Natural killer cell (primary cell): ENCODE measurements at regions not wholly inside any gene's neighbourhood (a gene's known extent, or its start where the extent isn't known, plus 50 kb on each side); places are given as distances from the start of the nearest gene placed in this dataset.

Experiments used
- ATAC-seq, 3 donors: fragments of 150-1000 bp in 2 of 3; fragments of 200-7000 bp in 1 of 3; cut with Tn5 transposase; 1 replicate in 1 of 3; 2 replicates in 2 of 3; pipeline ENCODE4 v1.10.0; 2021; ENCODE audit warnings: mild to moderate bottlenecking in 2 of 3, moderate library complexity in 2 of 3
- DNase-seq, 2 donors: peaks; one replicate each; pipeline versions ENCODE4 v3.0.0 to v3.0.0-alpha.2; 2013 to 2021; ENCODE audit warnings: mixed read lengths in 1 of 2
- H3K27ac ChIP-seq: one replicate; pipeline ENCODE4 v1.5.1; 2013; ENCODE audit warnings: mild to moderate bottlenecking, low read length
- H3K27me3 ChIP-seq: one replicate; pipeline ENCODE4 v1.6.1; 2013; ENCODE audit warnings: low read length; ENCODE audit not compliant: control insufficient read depth, insufficient read depth
- H3K36me3 ChIP-seq: one replicate; pipeline ENCODE4 v1.6.1; 2013; ENCODE audit warnings: low read length; ENCODE audit not compliant: control insufficient read depth, insufficient read depth
- H3K4me1 ChIP-seq: one replicate; pipeline ENCODE4 v1.6.1; 2013; ENCODE audit warnings: low read length; ENCODE audit not compliant: control insufficient read depth, insufficient read depth
- H3K4me3 ChIP-seq: one replicate; pipeline ENCODE4 v1.5.1; 2013; ENCODE audit warnings: low read length
- H3K9me3 ChIP-seq: one replicate; pipeline ENCODE4 v1.6.1; 2013; ENCODE audit warnings: low read length; ENCODE audit not compliant: control insufficient read depth, insufficient read depth
- H3K27ac Mint-ChIP-seq, 2 donors: one replicate each; pipeline ENCODE4 v1.8.0; 2022; ENCODE audit warnings: mild to moderate bottlenecking in 2 of 2, mixed read lengths in 2 of 2, moderate library complexity in 1 of 2
- H3K27me3 Mint-ChIP-seq, 2 donors: one replicate each; pipeline ENCODE4 v1.8.0; 2022; ENCODE audit warnings: low read depth in 2 of 2, mixed read lengths in 2 of 2
- H3K36me3 Mint-ChIP-seq: one replicate; pipeline ENCODE4 v1.8.0; 2022; ENCODE audit warnings: mixed read lengths
- H3K4me1 Mint-ChIP-seq, 2 donors: one replicate each; pipeline ENCODE4 v1.8.0; 2022; ENCODE audit warnings: mixed read lengths in 2 of 2
- H3K4me3 Mint-ChIP-seq: one replicate; pipeline ENCODE4 v1.8.0; 2022; ENCODE audit warnings: mild to moderate bottlenecking, moderate library complexity, mixed read lengths
- H3K9me3 Mint-ChIP-seq, 2 donors: one replicate each; pipeline ENCODE4 v1.8.0; 2022; ENCODE audit warnings: mixed read lengths in 2 of 2
- WGBS: methylation state at CpG from one replicate; pipeline ENCODE4 v1.1.7; 2013; ENCODE audit warnings: missing lambda C conversion rate; ENCODE audit not compliant: insufficient coverage; 5-methylcytosine and 5-hydroxymethylcytosine counted together
- intact Hi-C: fragments of 100-400 bp; cut with micrococcal nuclease; formaldehyde crosslinking; loops from one replicate; pipeline ENCODE4 v1.14.2; 2022
- TF ChIP-seq, protein P1 (sequence below): fragments of 200-600 bp; IDR thresholded peaks from one replicate; pipeline ENCODE4 v1.8.0; 2022; ENCODE audit warnings: antibody characterized with exemption

DNA sequence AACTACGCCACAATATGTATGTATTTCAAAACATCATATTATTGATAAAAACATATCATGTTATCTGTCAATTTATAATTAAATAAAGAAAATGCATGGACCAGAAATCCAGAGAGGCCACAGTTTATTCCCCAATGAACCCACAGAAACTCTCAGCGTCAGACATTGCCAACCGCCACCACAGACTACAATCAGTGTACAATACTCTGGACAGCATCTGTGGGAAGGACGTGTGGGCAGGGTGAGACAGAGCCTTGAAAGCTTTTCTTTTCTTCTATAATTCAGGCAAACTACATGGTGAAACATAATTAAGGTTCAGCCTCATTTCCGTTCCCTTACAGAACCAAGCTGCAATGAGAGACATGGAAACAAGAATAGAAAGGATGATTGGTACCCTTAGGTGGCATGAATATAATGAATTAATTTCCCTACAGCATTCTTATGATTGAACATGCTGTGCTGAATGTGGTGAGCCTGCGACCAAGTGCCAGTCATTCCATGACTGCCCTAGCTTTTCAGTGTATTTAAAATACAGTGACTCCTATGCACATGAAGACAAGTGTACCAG is 909.3 kb downstream of the SORCS1 start:
- Mint-ChIP-seq H3K27me3 (no peaks in the 10 kb centered on the region), H3K27ac (no peak overlapping the region), H3K36me3 (no peaks in the 10 kb centered on the region), H3K9me3 (peaks cover 7 to 10% of the 10 kb centered on the region in 2 donors), H3K4me1 (no peaks in the 10 kb centered on the region), H3K4me3 (no peak overlapping the region)
- no peaks in the 10 kb centered on the region for H3K4me1 ChIP-seq
- no peak overlapping the region for H3K27ac ChIP-seq
- 77% methylated on average over 5 of the region's 6 CpGs for WGBS
- intact Hi-C loops: no loop called here
- DNase-seq (no peak), ATAC-seq (no peak)
- peaks cover 2% of the 10 kb centered on the region for H3K9me3 ChIP-seq
- no peaks in the 10 kb centered on the region for H3K27me3 ChIP-seq
- H3K4me3 ChIP-seq: no peak overlapping the region
- TF ChIP-seq, protein P1, sequence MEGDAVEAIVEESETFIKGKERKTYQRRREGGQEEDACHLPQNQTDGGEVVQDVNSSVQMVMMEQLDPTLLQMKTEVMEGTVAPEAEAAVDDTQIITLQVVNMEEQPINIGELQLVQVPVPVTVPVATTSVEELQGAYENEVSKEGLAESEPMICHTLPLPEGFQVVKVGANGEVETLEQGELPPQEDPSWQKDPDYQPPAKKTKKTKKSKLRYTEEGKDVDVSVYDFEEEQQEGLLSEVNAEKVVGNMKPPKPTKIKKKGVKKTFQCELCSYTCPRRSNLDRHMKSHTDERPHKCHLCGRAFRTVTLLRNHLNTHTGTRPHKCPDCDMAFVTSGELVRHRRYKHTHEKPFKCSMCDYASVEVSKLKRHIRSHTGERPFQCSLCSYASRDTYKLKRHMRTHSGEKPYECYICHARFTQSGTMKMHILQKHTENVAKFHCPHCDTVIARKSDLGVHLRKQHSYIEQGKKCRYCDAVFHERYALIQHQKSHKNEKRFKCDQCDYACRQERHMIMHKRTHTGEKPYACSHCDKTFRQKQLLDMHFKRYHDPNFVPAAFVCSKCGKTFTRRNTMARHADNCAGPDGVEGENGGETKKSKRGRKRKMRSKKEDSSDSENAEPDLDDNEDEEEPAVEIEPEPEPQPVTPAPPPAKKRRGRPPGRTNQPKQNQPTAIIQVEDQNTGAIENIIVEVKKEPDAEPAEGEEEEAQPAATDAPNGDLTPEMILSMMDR: no peak
- H3K36me3 ChIP-seq: no peaks in the 10 kb centered on the region

DNA sequence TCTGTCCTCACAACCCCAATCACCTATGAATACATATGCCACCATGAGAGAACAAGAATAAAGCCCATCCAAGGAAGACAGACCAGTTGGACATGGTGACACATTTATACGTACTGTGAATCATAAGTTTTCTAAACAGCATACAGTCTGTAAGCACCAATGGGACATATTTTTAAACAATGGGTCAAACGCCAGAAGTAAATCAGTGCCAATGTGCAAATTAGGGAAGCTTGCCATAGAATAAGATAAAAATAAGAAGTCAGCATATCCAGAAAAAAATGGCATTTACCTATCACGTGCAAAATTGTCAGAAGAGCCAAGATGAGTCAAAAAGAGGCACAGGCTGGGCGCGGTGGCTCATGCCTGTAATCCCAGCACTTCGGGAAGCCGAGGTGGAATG is 910.4 kb downstream of the SORCS1 start:
- Histone ChIP-seq H3K9me3 (peaks cover 2% of the 10 kb centered on the region), H3K36me3 (no peaks in the 10 kb centered on the region), H3K27ac (no peak overlapping the region), H3K4me3 (no peak overlapping the region), H3K4me1 (no peaks in the 10 kb centered on the region), H3K27me3 (no peaks in the 10 kb centered on the region)
- Mint-ChIP-seq H3K9me3 (peaks cover 10 to 12% of the 10 kb centered on the region in 2 donors), H3K27ac (no peak overlapping the region), H3K27me3 (no peaks in the 10 kb centered on the region), H3K36me3 (no peaks in the 10 kb centered on the region), H3K4me3 (no peak overlapping the region), H3K4me1 (no peaks in the 10 kb centered on the region)
- TF ChIP-seq, protein P1: no peak
- 71% methylated on average over 7 of the region's 7 CpGs for WGBS
- ATAC-seq: no peak
- intact Hi-C loops: no loop called here
- DNase-seq: no peak

DNA sequence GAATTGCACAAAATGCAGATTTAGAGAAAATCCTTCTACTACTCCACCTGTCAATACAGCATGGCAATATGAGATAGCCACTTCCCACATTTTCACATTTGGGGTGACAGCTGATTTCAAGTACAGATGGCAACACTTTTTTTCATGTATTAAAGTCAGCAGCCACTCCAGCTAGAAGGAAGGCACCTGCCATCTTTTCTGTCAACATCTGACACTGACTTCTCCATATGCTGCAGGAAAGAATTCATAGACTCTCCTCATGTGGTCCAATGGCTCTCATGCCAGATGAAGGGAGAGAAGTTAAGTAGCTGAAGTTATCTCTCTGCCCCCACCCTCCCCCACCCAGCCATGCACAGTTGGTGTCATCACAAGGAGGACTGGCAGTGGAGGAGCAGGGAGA is 912.0 kb downstream of the SORCS1 start:
- Mint-ChIP-seq H3K4me1 (no peaks in the 10 kb centered on the region), H3K27ac (no peak overlapping the region), H3K4me3 (no peak overlapping the region), H3K36me3 (peaks cover 6% of the 10 kb centered on the region), H3K27me3 (no peaks in the 10 kb centered on the region), H3K9me3 (peaks cover 10 to 17% of the 10 kb centered on the region in 2 donors)
- DNase-seq: no peak
- Histone ChIP-seq H3K4me3 (no peak overlapping the region), H3K36me3 (no peaks in the 10 kb centered on the region), H3K27ac (no peak overlapping the region), H3K4me1 (no peaks in the 10 kb centered on the region), H3K27me3 (no peaks in the 10 kb centered on the region), H3K9me3 (peaks cover 5% of the 10 kb centered on the region)
- ATAC-seq: no peak
- intact Hi-C loops: no loop called here
- TF ChIP-seq, protein P1: no peak

DNA sequence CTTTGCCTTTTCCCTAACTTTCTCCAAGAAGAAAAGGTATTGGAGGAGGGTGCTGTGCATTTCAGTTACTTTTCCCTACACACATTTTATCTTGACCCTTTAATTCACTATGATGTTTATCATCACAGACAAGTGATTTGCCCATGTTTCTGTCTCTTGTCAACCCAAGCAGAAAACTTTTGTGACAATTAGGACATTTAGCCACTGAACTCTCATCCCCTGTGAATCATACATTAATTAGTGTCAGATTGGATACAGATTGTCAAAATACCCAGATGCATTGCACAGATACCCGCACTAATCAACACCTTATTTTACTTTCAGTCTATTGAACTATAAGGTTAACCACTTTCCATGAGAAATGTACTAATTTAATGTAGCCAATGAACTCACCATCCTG is 912.9 kb downstream of the SORCS1 start:
- H3K27me3 Mint-ChIP-seq: no peaks in the 10 kb centered on the region
- Histone ChIP-seq H3K27me3 (no peaks in the 10 kb centered on the region), H3K36me3 (no peaks in the 10 kb centered on the region), H3K9me3 (peaks cover 5% of the 10 kb centered on the region), H3K4me3 (no peak overlapping the region), H3K27ac (no peak overlapping the region), H3K4me1 (no peaks in the 10 kb centered on the region)
- H3K4me1 Mint-ChIP-seq: no peaks in the 10 kb centered on the region
- H3K9me3 Mint-ChIP-seq: peaks cover 12 to 17% of the 10 kb centered on the region in 2 donors
- TF ChIP-seq, protein P1: no peak
- no peak overlapping the region for H3K27ac Mint-ChIP-seq
- no peak for DNase-seq
- H3K4me3 Mint-ChIP-seq: no peak overlapping the region
- ATAC-seq: no peak
- intact Hi-C loops: no loop called here
- WGBS: 100% methylated on average over 1 of the region's 1 CpG
- peaks cover 6% of the 10 kb centered on the region for H3K36me3 Mint-ChIP-seq
